GM23338 (cell line): ENCODE measurements at regions not wholly inside any gene's neighbourhood (a gene's known extent, or its start where the extent isn't known, plus 50 kb on each side); places are given as distances from the start of the nearest gene placed in this dataset.

Experiments
- ATAC-seq: fragments of 200-7000 bp; cut with Tn5 transposase; 3 replicates; pipeline ENCODE4 v1.9.1; 2020
- DNase-seq: peaks from one replicate; pipeline ENCODE4 v3.0.0-alpha.2; 2015; ENCODE audit warnings: low spot score
- H2AFZ ChIP-seq: fragments of 200-600 bp; sonication (generic); 2 replicates; pipeline ENCODE4 v1.8.0; 2016; ENCODE audit warnings: antibody characterized with exemption, mild to moderate bottlenecking, moderate library complexity
- H3F3A ChIP-seq: fragments of 200-600 bp; sonication (generic); replicated peaks from 2 replicates; pipeline ENCODE4 v1.8.0; 2017; ENCODE audit warnings: antibody characterized with exemption, mixed run types, low read depth
- H3K27ac ChIP-seq: fragments of 200-600 bp; sonication (generic); 2 replicates; pipeline ENCODE4 v1.6.1; 2016; ENCODE audit warnings: low read depth
- H3K27me3 ChIP-seq: fragments of 200-600 bp; sonication (generic); 2 replicates; pipeline ENCODE4 v1.8.0; 2016; ENCODE audit warnings: mild to moderate bottlenecking, mixed run types, moderate library complexity; ENCODE audit not compliant: insufficient read depth
- H3K36me3 ChIP-seq: fragments of 200-600 bp; sonication (generic); 2 replicates; pipeline ENCODE4 v1.8.0; 2016; ENCODE audit warnings: mild to moderate bottlenecking; ENCODE audit not compliant: insufficient read depth
- H3K4me1 ChIP-seq: fragments of 200-600 bp; sonication (generic); 2 replicates; pipeline ENCODE4 v1.8.0; 2016; ENCODE audit warnings: mild to moderate bottlenecking, moderate library complexity; ENCODE audit not compliant: insufficient read depth
- H3K4me2 ChIP-seq: fragments of 200-600 bp; sonication (generic); 2 replicates; pipeline ENCODE4 v1.7.1; 2017; ENCODE audit warnings: mixed run types
- H3K4me3 ChIP-seq: fragments of 200-600 bp; sonication (generic); 2 replicates; pipeline ENCODE4 v1.6.1; 2016; ENCODE audit warnings: mixed run types
- H3K79me2 ChIP-seq: fragments of 200-600 bp; sonication (generic); replicated peaks from 2 replicates; pipeline ENCODE4 v1.8.0; 2017; ENCODE audit warnings: mild to moderate bottlenecking; ENCODE audit not compliant: insufficient read depth
- H3K9me2 ChIP-seq: fragments of 200-600 bp; sonication (generic); 2 replicates; pipeline ENCODE4 v1.8.0; 2017; ENCODE audit not compliant: insufficient read depth
- H4K20me1 ChIP-seq: fragments of 200-600 bp; sonication (generic); replicated peaks from 2 replicates; pipeline ENCODE4 v1.8.0; 2017; ENCODE audit warnings: mild to moderate bottlenecking; ENCODE audit not compliant: insufficient read depth
- H3K27ac Mint-ChIP-seq: 2 replicates; pipeline ENCODE4 v1.8.0; 2020; ENCODE audit warnings: inconsistent platforms, mild to moderate bottlenecking, moderate library complexity, mixed read lengths
- H3K27me3 Mint-ChIP-seq: 3 replicates; pipeline ENCODE4 v1.8.0; 2022; ENCODE audit warnings: low read depth, mild to moderate bottlenecking, moderate library complexity, mixed read lengths, inconsistent platforms; ENCODE audit not compliant: insufficient read depth, poor library complexity
- H3K36me3 Mint-ChIP-seq: 3 replicates; pipeline ENCODE4 v1.8.0; 2021; ENCODE audit warnings: low read depth, mild to moderate bottlenecking, inconsistent platforms, moderate library complexity, mixed read lengths
- H3K4me1 Mint-ChIP-seq: 3 replicates; pipeline ENCODE4 v1.8.0; 2020; ENCODE audit warnings: mild to moderate bottlenecking, inconsistent platforms, mixed read lengths
- H3K4me3 Mint-ChIP-seq: 3 replicates; pipeline ENCODE4 v1.8.0; 2021; ENCODE audit warnings: moderate library complexity, mild to moderate bottlenecking, inconsistent platforms, mixed read lengths
- H3K9me3 Mint-ChIP-seq: 3 replicates; pipeline ENCODE4 v1.8.0; 2020; ENCODE audit warnings: moderate library complexity, mild to moderate bottlenecking, inconsistent platforms, mixed read lengths
- CREB1 ChIP-seq: fragments of 250-450 bp; sonication (Bioruptor Pico); IDR thresholded peaks from 2 replicates; pipeline ENCODE4 v1.5.0; 2020; ENCODE audit warnings: low read depth, mild to moderate bottlenecking, moderate library complexity
- EZH2 ChIP-seq: fragments of 200-600 bp; sonication (generic); IDR thresholded peaks from one replicate; pipeline ENCODE4 v1.8.0; 2017; ENCODE audit warnings: antibody characterized with exemption, mild to moderate bottlenecking, low read depth; ENCODE audit not compliant: unreplicated experiment
- EZH2phosphoT487 ChIP-seq: fragments of 200-600 bp; sonication (generic); IDR thresholded peaks from one replicate; pipeline ENCODE4 v1.8.1; 2018; ENCODE audit warnings: antibody characterized with exemption; ENCODE audit not compliant: unreplicated experiment
- JUNB ChIP-seq: IDR thresholded peaks from one replicate; pipeline ENCODE4 v1.6.1; 2016; ENCODE audit warnings: antibody characterized with exemption; ENCODE audit not compliant: unreplicated experiment
- NANOG ChIP-seq: IDR thresholded peaks from 2 replicates; pipeline ENCODE4 v1.6.1; 2016; ENCODE audit warnings: antibody characterized with exemption, borderline replicate concordance
- POLR2AphosphoS5 ChIP-seq: IDR thresholded peaks from 2 replicates; pipeline ENCODE4 v1.6.1; 2016; ENCODE audit warnings: antibody characterized with exemption, low read depth
- STAT1 ChIP-seq: IDR thresholded peaks from one replicate; pipeline ENCODE4 v1.6.1; 2016; ENCODE audit warnings: antibody characterized with exemption; ENCODE audit not compliant: unreplicated experiment
- ZNF114 ChIP-seq: fragments of 250-450 bp; sonication (Bioruptor Pico); IDR thresholded peaks from 2 replicates; pipeline ENCODE4 v1.5.0; 2020; ENCODE audit warnings: mild to moderate bottlenecking, moderate library complexity
- ZNF331 ChIP-seq: fragments of 250-450 bp; sonication (Bioruptor Pico); IDR thresholded peaks from 2 replicates; pipeline ENCODE4 v1.5.0; 2020; ENCODE audit warnings: low read depth, mild to moderate bottlenecking, moderate library complexity
- TF ChIP-seq, protein P1 (sequence below): fragments of 250-450 bp; sonication (Bioruptor Pico); IDR thresholded peaks from 2 replicates; pipeline ENCODE4 v1.5.0; 2020; ENCODE audit warnings: mild to moderate bottlenecking, moderate library complexity
- TF ChIP-seq, protein P2 (sequence below), 2 experiments: fragments of 200-600 bp in 1 of 2; sonication (generic) in 1 of 2; conservative IDR thresholded peaks; 2 replicates each; pipeline versions ENCODE4 v1.5.1 to v1.6.1; 2016 to 2017; ENCODE audit warnings: antibody characterized with exemption in 2 of 2, low read depth in 2 of 2, mild to moderate bottlenecking in 2 of 2, moderate library complexity in 1 of 2
- TF ChIP-seq, protein P3 (sequence below): IDR thresholded peaks from 2 replicates; pipeline ENCODE4 v1.6.1; 2016; ENCODE audit warnings: antibody characterized with exemption

- TF ChIP-seq ZNF331 (CRISPR knock-in tag), result no peak
- TF ChIP-seq CREB1 (CRISPR knock-in tag), result no peak
- TF ChIP-seq EZH2, result no peak
- TF ChIP-seq STAT1, result no peak
- TF ChIP-seq NANOG, result no peak
- no peak for TF ChIP-seq ZNF114 (CRISPR knock-in tag)
Measured at GRCh38 chr2:136191041-136191440, 73.1 kb upstream of the CXCR4 start (continued).

DNA sequence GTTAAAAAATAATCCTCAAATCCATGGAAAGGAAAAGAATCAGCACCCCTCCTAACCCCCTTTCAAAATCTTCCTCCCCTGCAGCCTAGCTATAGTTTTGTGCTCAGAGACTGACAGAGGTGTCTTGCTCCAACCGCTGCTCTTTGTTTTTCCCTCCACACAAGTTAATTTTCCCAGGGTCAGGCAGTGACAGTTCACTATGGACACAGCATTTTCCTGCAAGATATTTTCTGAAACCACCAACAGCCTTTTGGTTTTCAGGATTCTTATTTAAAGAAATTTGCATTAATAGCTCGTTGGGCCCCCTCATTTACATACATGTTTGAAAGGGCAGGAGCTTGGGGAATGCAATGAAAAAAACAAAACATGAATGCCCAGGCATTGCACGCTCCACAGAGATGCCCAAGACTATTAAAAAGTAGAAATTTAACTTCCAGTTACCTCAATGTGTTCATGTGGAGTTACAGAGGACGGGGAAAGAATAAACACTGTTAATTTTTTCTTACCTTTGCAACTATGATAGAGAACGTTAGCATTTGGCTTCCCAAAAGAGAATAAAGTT is 71.4 kb upstream of the CXCR4 start:
- Mint-ChIP-seq H3K27ac (peak overlapping the region; percentile 37; the same call in 1 of the 2 replicates), H3K36me3 (no peaks in the 10 kb centered on the region), H3K4me1 (peaks cover 16% of the 10 kb centered on the region), H3K27me3 (peaks cover 5% of the 10 kb centered on the region), H3K4me3 (no peak overlapping the region), H3K9me3 (peaks cover 3% of the 10 kb centered on the region; the same call in 2 of the 3 replicates)
- no peaks in the 10 kb centered on the region for H4K20me1 ChIP-seq
- H2AFZ ChIP-seq, result peak overlapping the region; percentile 68; the same call in 1 of the 2 replicates
- no peak overlapping the region for H3K27ac ChIP-seq
- H3K9me2 ChIP-seq, result no peaks in the 10 kb centered on the region
- H3K79me2 ChIP-seq, result no peaks in the 10 kb centered on the region
- no peak for ATAC-seq
- peaks cover 14% of the 10 kb centered on the region for H3K4me1 ChIP-seq
- peak overlapping the region; percentile 46; the same call in 1 of the 2 replicates for H3K4me2 ChIP-seq
- DNase-seq, result no peak
- H3K4me3 ChIP-seq, result no peak overlapping the region
- H3K27me3 ChIP-seq, result no peaks in the 10 kb centered on the region
- no peaks in the 10 kb centered on the region for H3F3A ChIP-seq
- H3K36me3 ChIP-seq, result no peaks in the 10 kb centered on the region
- TF ChIP-seq CREB1 (CRISPR knock-in tag), result no peak
- TF ChIP-seq ZNF114 (CRISPR knock-in tag), result no peak
- TF ChIP-seq STAT1, result no peak
- TF ChIP-seq, protein P1, sequence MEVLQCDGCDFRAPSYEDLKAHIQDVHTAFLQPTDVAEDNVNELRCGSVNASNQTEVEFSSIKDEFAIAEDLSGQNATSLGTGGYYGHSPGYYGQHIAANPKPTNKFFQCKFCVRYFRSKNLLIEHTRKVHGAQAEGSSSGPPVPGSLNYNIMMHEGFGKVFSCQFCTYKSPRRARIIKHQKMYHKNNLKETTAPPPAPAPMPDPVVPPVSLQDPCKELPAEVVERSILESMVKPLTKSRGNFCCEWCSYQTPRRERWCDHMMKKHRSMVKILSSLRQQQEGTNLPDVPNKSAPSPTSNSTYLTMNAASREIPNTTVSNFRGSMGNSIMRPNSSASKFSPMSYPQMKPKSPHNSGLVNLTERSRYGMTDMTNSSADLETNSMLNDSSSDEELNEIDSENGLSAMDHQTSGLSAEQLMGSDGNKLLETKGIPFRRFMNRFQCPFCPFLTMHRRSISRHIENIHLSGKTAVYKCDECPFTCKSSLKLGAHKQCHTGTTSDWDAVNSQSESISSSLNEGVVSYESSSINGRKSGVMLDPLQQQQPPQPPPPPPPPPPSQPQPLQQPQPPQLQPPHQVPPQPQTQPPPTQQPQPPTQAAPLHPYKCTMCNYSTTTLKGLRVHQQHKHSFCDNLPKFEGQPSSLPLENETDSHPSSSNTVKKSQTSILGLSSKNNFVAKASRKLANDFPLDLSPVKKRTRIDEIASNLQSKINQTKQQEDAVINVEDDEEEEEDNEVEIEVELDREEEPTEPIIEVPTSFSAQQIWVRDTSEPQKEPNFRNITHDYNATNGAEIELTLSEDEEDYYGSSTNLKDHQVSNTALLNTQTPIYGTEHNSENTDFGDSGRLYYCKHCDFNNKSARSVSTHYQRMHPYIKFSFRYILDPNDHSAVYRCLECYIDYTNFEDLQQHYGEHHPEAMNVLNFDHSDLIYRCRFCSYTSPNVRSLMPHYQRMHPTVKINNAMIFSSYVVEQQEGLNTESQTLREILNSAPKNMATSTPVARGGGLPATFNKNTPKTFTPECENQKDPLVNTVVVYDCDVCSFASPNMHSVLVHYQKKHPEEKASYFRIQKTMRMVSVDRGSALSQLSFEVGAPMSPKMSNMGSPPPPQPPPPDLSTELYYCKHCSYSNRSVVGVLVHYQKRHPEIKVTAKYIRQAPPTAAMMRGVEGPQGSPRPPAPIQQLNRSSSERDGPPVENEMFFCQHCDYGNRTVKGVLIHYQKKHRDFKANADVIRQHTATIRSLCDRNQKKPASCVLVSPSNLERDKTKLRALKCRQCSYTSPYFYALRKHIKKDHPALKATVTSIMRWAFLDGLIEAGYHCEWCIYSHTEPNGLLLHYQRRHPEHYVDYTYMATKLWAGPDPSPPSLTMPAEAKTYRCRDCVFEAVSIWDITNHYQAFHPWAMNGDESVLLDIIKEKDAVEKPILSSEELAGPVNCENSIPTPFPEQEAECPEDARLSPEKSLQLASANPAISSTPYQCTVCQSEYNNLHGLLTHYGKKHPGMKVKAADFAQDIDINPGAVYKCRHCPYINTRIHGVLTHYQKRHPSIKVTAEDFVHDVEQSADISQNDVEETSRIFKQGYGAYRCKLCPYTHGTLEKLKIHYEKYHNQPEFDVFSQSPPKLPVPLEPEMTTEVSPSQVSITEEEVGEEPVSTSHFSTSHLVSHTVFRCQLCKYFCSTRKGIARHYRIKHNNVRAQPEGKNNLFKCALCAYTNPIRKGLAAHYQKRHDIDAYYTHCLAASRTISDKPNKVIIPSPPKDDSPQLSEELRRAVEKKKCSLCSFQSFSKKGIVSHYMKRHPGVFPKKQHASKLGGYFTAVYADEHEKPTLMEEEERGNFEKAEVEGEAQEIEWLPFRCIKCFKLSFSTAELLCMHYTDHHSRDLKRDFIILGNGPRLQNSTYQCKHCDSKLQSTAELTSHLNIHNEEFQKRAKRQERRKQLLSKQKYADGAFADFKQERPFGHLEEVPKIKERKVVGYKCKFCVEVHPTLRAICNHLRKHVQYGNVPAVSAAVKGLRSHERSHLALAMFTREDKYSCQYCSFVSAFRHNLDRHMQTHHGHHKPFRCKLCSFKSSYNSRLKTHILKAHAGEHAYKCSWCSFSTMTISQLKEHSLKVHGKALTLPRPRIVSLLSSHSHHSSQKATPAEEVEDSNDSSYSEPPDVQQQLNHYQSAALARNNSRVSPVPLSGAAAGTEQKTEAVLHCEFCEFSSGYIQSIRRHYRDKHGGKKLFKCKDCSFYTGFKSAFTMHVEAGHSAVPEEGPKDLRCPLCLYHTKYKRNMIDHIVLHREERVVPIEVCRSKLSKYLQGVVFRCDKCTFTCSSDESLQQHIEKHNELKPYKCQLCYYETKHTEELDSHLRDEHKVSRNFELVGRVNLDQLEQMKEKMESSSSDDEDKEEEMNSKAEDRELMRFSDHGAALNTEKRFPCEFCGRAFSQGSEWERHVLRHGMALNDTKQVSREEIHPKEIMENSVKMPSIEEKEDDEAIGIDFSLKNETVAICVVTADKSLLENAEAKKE (CRISPR knock-in tag), result no peak
- no peak for TF ChIP-seq JUNB
- TF ChIP-seq NANOG, result no peak
- TF ChIP-seq ZNF331 (CRISPR knock-in tag), result no peak
- TF ChIP-seq POLR2AphosphoS5, result no peak
- TF ChIP-seq, protein P2, sequence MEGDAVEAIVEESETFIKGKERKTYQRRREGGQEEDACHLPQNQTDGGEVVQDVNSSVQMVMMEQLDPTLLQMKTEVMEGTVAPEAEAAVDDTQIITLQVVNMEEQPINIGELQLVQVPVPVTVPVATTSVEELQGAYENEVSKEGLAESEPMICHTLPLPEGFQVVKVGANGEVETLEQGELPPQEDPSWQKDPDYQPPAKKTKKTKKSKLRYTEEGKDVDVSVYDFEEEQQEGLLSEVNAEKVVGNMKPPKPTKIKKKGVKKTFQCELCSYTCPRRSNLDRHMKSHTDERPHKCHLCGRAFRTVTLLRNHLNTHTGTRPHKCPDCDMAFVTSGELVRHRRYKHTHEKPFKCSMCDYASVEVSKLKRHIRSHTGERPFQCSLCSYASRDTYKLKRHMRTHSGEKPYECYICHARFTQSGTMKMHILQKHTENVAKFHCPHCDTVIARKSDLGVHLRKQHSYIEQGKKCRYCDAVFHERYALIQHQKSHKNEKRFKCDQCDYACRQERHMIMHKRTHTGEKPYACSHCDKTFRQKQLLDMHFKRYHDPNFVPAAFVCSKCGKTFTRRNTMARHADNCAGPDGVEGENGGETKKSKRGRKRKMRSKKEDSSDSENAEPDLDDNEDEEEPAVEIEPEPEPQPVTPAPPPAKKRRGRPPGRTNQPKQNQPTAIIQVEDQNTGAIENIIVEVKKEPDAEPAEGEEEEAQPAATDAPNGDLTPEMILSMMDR (conservative IDR thresholded peaks at IDR 0.05; ENCODE audit: low read depth in 2 of 2), result no peak
- TF ChIP-seq, protein P3, sequence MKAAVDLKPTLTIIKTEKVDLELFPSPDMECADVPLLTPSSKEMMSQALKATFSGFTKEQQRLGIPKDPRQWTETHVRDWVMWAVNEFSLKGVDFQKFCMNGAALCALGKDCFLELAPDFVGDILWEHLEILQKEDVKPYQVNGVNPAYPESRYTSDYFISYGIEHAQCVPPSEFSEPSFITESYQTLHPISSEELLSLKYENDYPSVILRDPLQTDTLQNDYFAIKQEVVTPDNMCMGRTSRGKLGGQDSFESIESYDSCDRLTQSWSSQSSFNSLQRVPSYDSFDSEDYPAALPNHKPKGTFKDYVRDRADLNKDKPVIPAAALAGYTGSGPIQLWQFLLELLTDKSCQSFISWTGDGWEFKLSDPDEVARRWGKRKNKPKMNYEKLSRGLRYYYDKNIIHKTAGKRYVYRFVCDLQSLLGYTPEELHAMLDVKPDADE, result no peak
- TF ChIP-seq EZH2phosphoT487, result no peak
